Hepatocyte (in vitro differentiated cells): ENCODE measurements at regions not wholly inside any gene's neighbourhood (a gene's known extent, or its start where the extent isn't known, plus 50 kb on each side); places are given as distances from the start of the nearest gene placed in this dataset.
"Not testable (repeated sequence)": the region's sequence is repeated elsewhere in the genome, so short reads cannot be mapped to it uniquely, and the experiment has no call there.

Experiments
- CTCF ChIP-seq: fragments of 200-600 bp; sonication (generic); IDR thresholded peaks from 2 replicates; pipeline ENCODE4 v1.5.1; 2016; ENCODE audit warnings: antibody characterized with exemption, mild to moderate bottlenecking; ENCODE audit not compliant: poor library complexity
- EZH2 ChIP-seq: fragments of 200-600 bp; sonication (generic); IDR thresholded peaks from 2 replicates; pipeline ENCODE4 v1.6.1; 2016; ENCODE audit warnings: antibody characterized with exemption, mild to moderate bottlenecking, borderline replicate concordance
- EZH2phosphoT487 ChIP-seq: fragments of 200-600 bp; sonication (generic); IDR thresholded peaks from one replicate; pipeline ENCODE4 v1.6.1; 2018; ENCODE audit warnings: antibody characterized with exemption, mild to moderate bottlenecking, low read depth, moderate library complexity; ENCODE audit not compliant: unreplicated experiment, severe bottlenecking

- TF ChIP-seq CTCF, EZH2phosphoT487, EZH2: not testable (repeated sequence)
Measured at GRCh38 chr14:19172745-19173144, 205.5 kb downstream of the POTEM start.
